NOMO-1 (cell line): ENCODE measurements at regions not wholly inside any gene's neighbourhood (a gene's known extent, or its start where the extent isn't known, plus 50 kb on each side); places are given as distances from the start of the nearest gene placed in this dataset.

Experiments
- DNase-seq, 2 experiments: peaks; one replicate each; lab custom pipeline; 2025; ENCODE audit not compliant: unreplicated experiment in 2 of 2; lab: John Stamatoyannopoulos, UW

- DNase-seq, result no peak
These were observed 79.5 kb downstream of the CD200 start for GRCh38 chr3:112412494-112412893.

- peak in 1 of 2 experiments; percentile 13 for DNase-seq
These were observed 80.1 kb downstream of the CD200 start for GRCh38 chr3:112413074-112413473.

GRCh38 chr3:112413722-112414121 is 80.8 kb downstream of the CD200 start:
- no peak for DNase-seq
